ENCODE measurements at regions not wholly inside any gene's neighbourhood (a gene's known extent, or its start where the extent isn't known, plus 50 kb on each side); places are given as distances from the start of the nearest gene placed in this dataset.

DNA sequence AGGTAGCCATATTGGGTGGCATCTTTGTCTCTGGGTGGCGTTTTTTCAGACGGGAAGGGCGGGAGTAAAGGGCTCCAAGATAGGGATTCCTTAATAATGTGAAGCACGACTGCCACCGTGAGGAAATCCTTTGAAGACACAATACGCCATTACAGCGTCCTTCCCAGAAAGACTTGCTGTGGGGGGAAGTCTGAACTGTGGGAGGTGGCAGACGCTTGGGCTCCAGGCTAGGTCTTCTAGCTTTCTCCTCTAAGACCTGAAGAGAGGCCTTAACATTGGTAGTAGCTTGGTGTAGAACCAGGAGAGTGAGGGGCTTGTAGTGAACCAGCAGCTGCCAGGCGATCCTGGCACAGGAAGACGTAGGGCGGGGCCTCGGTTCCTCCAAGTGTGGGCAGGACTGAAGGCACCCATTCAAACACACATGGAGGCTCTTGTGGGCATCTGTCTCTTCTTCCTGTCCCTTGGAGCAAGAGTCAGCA is 197.3 kb downstream of the OR13H1 start:
- Histone ChIP-seq H3K27me3 (ENCODE audit: control insufficient read depth in 1 of 2, insufficient read depth in 2 of 2, low read length in 2 of 2) (no peaks in the 10 kb centered on the region), H3K9ac (ENCODE audit: low read length) (peak overlapping the region; percentile 6), H3K27ac (ENCODE audit: low read depth, low read length) (peak overlapping the region; percentile 36), H3K36me3 (ENCODE audit: insufficient read depth, low read length) (no peaks in the 10 kb centered on the region), H3K9me3 (ENCODE audit: low read length) (no peaks in the 10 kb centered on the region), H3K4me3 (ENCODE audit: low read depth in 1 of 2, low read length in 2 of 2) (peak overlapping the region; percentile 0 to 67), H3K4me1 (ENCODE audit: insufficient read depth, low read length) (no peaks in the 10 kb centered on the region)

DNA sequence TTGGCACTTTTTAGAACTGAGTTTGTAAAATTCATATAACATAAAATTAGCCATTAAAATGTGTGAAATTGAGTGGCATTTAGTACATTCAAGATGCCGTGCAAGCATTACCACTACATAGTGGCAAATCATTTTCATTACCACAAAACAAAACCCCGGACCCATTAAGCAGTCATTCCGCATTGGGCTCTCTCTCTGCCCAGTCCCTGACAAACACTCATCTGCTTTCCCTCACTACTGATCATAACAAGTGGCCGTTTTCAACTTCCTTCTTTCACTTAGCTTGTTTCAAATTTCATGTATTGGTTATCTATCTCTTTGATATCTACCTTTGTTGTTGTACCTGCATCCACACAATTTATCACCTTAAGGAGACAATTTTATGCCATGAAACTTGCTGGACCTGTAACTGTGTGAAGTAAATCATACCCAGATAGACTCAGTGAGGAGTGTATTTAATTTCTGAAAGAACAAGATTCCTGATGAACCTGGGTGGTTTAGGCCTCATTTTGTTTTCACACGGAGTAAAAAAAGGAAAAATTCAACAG is 202.1 kb downstream of the OR13H1 start:
- Histone ChIP-seq H3K9ac (ENCODE audit: low read length) (no peak overlapping the region), H3K27me3 (ENCODE audit: control insufficient read depth in 1 of 2, insufficient read depth in 2 of 2, low read length in 2 of 2) (no peaks in the 10 kb centered on the region), H3K9me3 (ENCODE audit: low read length) (no peaks in the 10 kb centered on the region), H3K27ac (ENCODE audit: low read depth, low read length) (peak overlapping the region; percentile 69), H3K4me1 (ENCODE audit: insufficient read depth, low read length) (no peaks in the 10 kb centered on the region), H3K4me3 (ENCODE audit: low read depth in 1 of 2, low read length in 2 of 2) (peak overlapping the region in 1 of 2 donors; percentile 69), H3K36me3 (ENCODE audit: insufficient read depth, low read length) (no peaks in the 10 kb centered on the region)

- Histone ChIP-seq H3K4me1 (ENCODE audit: insufficient read depth, low read length) (no peaks in the 10 kb centered on the region), H3K9me3 (ENCODE audit: low read length) (no peaks in the 10 kb centered on the region), H3K36me3 (ENCODE audit: insufficient read depth, low read length) (no peaks in the 10 kb centered on the region), H3K9ac (ENCODE audit: low read length) (peak overlapping the region; percentile 69), H3K27me3 (ENCODE audit: control insufficient read depth in 1 of 2, insufficient read depth in 2 of 2, low read length in 2 of 2) (no peaks in the 10 kb centered on the region), H3K27ac (ENCODE audit: low read depth, low read length) (peak overlapping the region; percentile 69), H3K4me3 (ENCODE audit: low read depth in 1 of 2, low read length in 2 of 2) (peak overlapping the region; percentile 53 to 69)
Observed at GRCh38 chrX:131746491-131746968, 202.7 kb downstream of the OR13H1 start.

GRCh38 chrX:131747173-131747572 is 203.3 kb downstream of the OR13H1 start:
- Histone ChIP-seq H3K27ac (ENCODE audit: low read depth, low read length) (peak overlapping the region; percentile 69), H3K4me1 (ENCODE audit: insufficient read depth, low read length) (no peaks in the 10 kb centered on the region), H3K4me3 (ENCODE audit: low read depth in 1 of 2, low read length in 2 of 2) (peak overlapping the region; percentile 53 to 69), H3K36me3 (ENCODE audit: insufficient read depth, low read length) (no peaks in the 10 kb centered on the region), H3K27me3 (ENCODE audit: control insufficient read depth in 1 of 2, insufficient read depth in 2 of 2, low read length in 2 of 2) (no peaks in the 10 kb centered on the region), H3K9me3 (ENCODE audit: low read length) (no peaks in the 10 kb centered on the region), H3K9ac (ENCODE audit: low read length) (peak overlapping the region; percentile 69)

DNA sequence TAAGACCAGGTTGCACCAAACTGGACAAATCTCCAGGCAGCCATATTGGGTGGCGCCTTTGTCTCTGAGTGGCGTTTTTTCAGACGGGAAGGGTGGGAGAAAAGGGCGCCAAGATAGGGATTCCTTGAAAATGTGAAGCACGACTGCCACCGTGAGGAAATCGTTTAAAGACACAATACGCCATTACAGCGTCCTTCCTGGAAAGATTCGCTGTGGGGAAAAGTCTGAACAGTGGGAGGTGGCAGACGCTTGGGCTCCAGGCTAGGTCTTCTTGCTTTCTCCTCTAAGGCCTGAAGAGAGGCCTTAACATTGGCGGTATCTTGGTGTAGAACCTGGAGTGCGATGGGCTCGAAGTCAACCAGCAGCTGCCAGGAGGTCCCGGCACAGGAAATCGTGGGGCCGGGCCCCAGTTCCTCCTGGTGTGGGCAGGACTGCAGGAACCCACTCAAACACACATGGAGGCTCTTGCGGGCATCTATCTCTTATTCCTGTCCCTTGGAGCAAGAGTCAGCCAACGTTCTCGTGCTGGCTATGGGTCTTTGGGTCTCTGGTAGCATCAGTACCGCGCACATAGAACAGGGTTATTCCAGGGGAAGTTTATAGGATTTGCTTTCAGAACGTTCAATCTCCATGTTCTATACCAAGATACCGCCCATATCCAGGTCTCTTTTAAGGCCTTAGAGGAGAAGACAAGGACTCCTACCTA is 208.8 kb downstream of the OR13H1 start:
- H3K4me1 ChIP-seq (ENCODE audit: insufficient read depth, low read length): no peaks in the 10 kb centered on the region
- peak overlapping the region; percentile 58 for H3K9ac ChIP-seq (ENCODE audit: low read length)
- peak overlapping the region; percentile 52 for H3K27ac ChIP-seq (ENCODE audit: low read depth, low read length)
- H3K36me3 ChIP-seq (ENCODE audit: insufficient read depth, low read length): no peaks in the 10 kb centered on the region
- H3K9me3 ChIP-seq (ENCODE audit: low read length): no peaks in the 10 kb centered on the region
- H3K27me3 ChIP-seq (ENCODE audit: control insufficient read depth in 1 of 2, insufficient read depth in 2 of 2, low read length in 2 of 2): no peaks in the 10 kb centered on the region
- H3K4me3 ChIP-seq (ENCODE audit: low read depth in 1 of 2, low read length in 2 of 2): peak overlapping the region; percentile 29 to 74

DNA sequence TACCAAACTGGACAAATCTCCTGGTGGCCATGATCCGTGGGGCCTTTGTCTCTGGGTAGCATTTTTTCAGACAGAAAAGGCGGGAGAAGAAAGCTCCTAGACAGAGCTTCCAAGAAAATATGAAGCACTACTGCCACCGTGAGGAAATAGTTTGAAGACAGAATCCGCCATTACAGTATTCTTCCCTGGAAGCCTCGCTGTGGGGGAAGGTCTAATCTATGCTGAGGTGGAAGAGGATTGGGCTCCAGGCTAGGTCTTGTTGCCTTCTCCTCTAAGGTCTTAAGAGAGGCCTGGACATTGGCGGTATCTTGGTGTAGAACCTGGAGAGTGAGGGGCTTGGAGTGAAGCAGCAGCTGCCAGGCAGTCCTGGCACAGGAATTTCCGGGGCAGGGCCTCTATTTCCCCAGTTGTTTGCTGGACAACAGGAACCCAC is 218.9 kb downstream of the OR13H1 start:
- Histone ChIP-seq H3K36me3 (ENCODE audit: insufficient read depth, low read length) (no peaks in the 10 kb centered on the region), H3K9me3 (ENCODE audit: low read length) (no peaks in the 10 kb centered on the region), H3K27ac (ENCODE audit: low read depth, low read length) (peak overlapping the region; percentile 49), H3K4me3 (ENCODE audit: low read depth in 1 of 2, low read length in 2 of 2) (peak overlapping the region; percentile 41 to 55), H3K9ac (ENCODE audit: low read length) (no peak overlapping the region), H3K4me1 (ENCODE audit: insufficient read depth, low read length) (peaks cover 8% of the 10 kb centered on the region), H3K27me3 (ENCODE audit: control insufficient read depth in 1 of 2, insufficient read depth in 2 of 2, low read length in 2 of 2) (peaks cover 0 to 5% of the 10 kb centered on the region in 2 donors)

- peak overlapping the region; percentile 41 to 55 for H3K4me3 ChIP-seq (ENCODE audit: low read depth in 1 of 2, low read length in 2 of 2)
Observed at GRCh38 chrX:131763674-131764073, 219.8 kb downstream of the OR13H1 start.

GRCh38 chrX:131764216-131764615 is 220.3 kb downstream of the OR13H1 start:
- H3K27me3 ChIP-seq (ENCODE audit: control insufficient read depth in 1 of 2, insufficient read depth in 2 of 2, low read length in 2 of 2): peaks cover 0 to 3% of the 10 kb centered on the region in 2 donors
- H3K4me1 ChIP-seq (ENCODE audit: insufficient read depth, low read length): peaks cover 11% of the 10 kb centered on the region
- peak overlapping the region in 1 of 2 donors; percentile 55 for H3K4me3 ChIP-seq (ENCODE audit: low read depth in 1 of 2, low read length in 2 of 2)
- no peak overlapping the region for H3K27ac ChIP-seq (ENCODE audit: low read depth, low read length)
- no peaks in the 10 kb centered on the region for H3K36me3 ChIP-seq (ENCODE audit: insufficient read depth, low read length)
- H3K9ac ChIP-seq (ENCODE audit: low read length): peak overlapping the region; percentile 11
- H3K9me3 ChIP-seq (ENCODE audit: low read length): no peaks in the 10 kb centered on the region

More at GRCh38 chrX:131763674-131764073, 219.8 kb downstream of the OR13H1 start:
- Histone ChIP-seq H3K4me1 (ENCODE audit: insufficient read depth, low read length) (peaks cover 11% of the 10 kb centered on the region), H3K36me3 (ENCODE audit: insufficient read depth, low read length) (no peaks in the 10 kb centered on the region), H3K27ac (ENCODE audit: low read depth, low read length) (no peak overlapping the region), H3K27me3 (ENCODE audit: control insufficient read depth in 1 of 2, insufficient read depth in 2 of 2, low read length in 2 of 2) (peaks cover 0 to 5% of the 10 kb centered on the region in 2 donors), H3K9ac (ENCODE audit: low read length) (peak overlapping the region; percentile 11), H3K9me3 (ENCODE audit: low read length) (no peaks in the 10 kb centered on the region)

DNA sequence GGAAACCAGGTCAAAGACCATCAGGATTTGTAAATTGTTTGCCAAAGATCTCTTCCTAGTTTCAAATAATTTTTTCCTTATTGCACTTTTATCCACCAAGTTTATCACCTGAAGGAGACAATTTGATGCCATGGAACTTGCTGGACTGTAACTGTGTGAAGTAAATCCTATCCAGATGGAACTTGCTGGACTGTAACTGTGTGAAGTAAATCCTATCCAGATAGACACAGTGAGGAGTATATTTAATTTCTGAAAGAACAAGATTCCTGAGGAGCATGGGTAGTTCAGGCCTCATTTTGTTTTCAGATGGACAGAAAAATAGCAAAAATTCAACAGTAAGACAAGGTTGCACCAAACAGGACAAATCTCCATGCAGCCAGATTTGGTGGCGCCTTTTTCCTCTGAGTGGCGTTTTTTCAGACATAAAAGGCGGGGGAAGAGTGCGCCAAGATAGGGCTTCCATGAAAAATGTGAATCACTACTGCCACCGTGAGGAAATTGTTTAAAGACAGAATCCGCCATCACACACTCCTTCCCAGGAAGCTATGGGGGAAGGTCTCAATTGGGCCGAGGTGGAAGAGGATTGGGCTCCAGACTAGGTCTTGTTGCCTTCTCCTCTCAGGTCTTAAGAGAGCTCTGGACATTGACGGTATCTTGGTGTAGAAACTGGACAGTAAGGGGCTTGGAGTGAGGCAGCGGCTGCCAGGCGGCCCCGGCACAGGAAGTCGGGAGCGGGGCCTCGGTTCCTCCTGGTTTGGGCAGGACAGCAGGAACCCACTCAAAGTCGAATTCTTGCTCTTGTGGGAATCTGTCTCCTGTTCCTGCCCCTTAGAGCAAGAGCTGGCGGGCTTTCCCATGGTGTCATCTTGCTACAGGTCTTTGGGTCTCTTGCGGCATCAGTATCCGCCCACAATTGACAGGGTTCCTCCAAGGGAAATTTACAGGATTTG is 234.7 kb downstream of the OR13H1 start:
- Histone ChIP-seq H3K4me1 (ENCODE audit: insufficient read depth, low read length) (peaks cover 16% of the 10 kb centered on the region), H3K27ac (ENCODE audit: low read depth, low read length) (peak overlapping the region; percentile 80), H3K27me3 (ENCODE audit: control insufficient read depth in 1 of 2, insufficient read depth in 2 of 2, low read length in 2 of 2) (no peaks in the 10 kb centered on the region), H3K4me3 (ENCODE audit: low read depth in 1 of 2, low read length in 2 of 2) (peak overlapping the region in 1 of 2 donors; percentile 39), H3K9me3 (ENCODE audit: low read length) (no peaks in the 10 kb centered on the region), H3K9ac (ENCODE audit: low read length) (peak overlapping the region; percentile 13), H3K36me3 (ENCODE audit: insufficient read depth, low read length) (no peaks in the 10 kb centered on the region)

- no peak overlapping the region for H3K27ac ChIP-seq (ENCODE audit: low read depth, low read length)
- peaks cover 21% of the 10 kb centered on the region for H3K4me1 ChIP-seq (ENCODE audit: insufficient read depth, low read length)
- no peaks in the 10 kb centered on the region for H3K36me3 ChIP-seq (ENCODE audit: insufficient read depth, low read length)
- H3K4me3 ChIP-seq (ENCODE audit: low read depth in 1 of 2, low read length in 2 of 2): peak overlapping the region in 1 of 2 donors; percentile 39
- H3K9me3 ChIP-seq (ENCODE audit: low read length): no peaks in the 10 kb centered on the region
- no peaks in the 10 kb centered on the region for H3K27me3 ChIP-seq (ENCODE audit: control insufficient read depth in 1 of 2, insufficient read depth in 2 of 2, low read length in 2 of 2)
- peak overlapping the region; percentile 13 for H3K9ac ChIP-seq (ENCODE audit: low read length)
Observed at GRCh38 chrX:131779306-131779705, 235.4 kb downstream of the OR13H1 start.

GRCh38 chrX:131779741-131780140 is 235.9 kb downstream of the OR13H1 start:
- no peaks in the 10 kb centered on the region for H3K27me3 ChIP-seq (ENCODE audit: control insufficient read depth in 1 of 2, insufficient read depth in 2 of 2, low read length in 2 of 2)
- H3K4me3 ChIP-seq (ENCODE audit: low read depth in 1 of 2, low read length in 2 of 2): no peak overlapping the region
- H3K9me3 ChIP-seq (ENCODE audit: low read length): no peaks in the 10 kb centered on the region
- H3K9ac ChIP-seq (ENCODE audit: low read length): no peak overlapping the region
- H3K27ac ChIP-seq (ENCODE audit: low read depth, low read length): no peak overlapping the region
- H3K36me3 ChIP-seq (ENCODE audit: insufficient read depth, low read length): no peaks in the 10 kb centered on the region
- peaks cover 21% of the 10 kb centered on the region for H3K4me1 ChIP-seq (ENCODE audit: insufficient read depth, low read length)

Measured in muscle layer of colon (tissue), 2 donors.